GM23338 (cell line): ENCODE measurements at regions not wholly inside any gene's neighbourhood (a gene's known extent, or its start where the extent isn't known, plus 50 kb on each side); places are given as distances from the start of the nearest gene placed in this dataset.

Experiments used
- ATAC-seq: fragments of 200-7000 bp; cut with Tn5 transposase; 3 replicates; pipeline ENCODE4 v1.9.1; 2020
- DNase-seq: peaks from one replicate; pipeline ENCODE4 v3.0.0-alpha.2; 2015; ENCODE audit warnings: low spot score
- H2AFZ ChIP-seq: fragments of 200-600 bp; sonication (generic); 2 replicates; pipeline ENCODE4 v1.8.0; 2016; ENCODE audit warnings: antibody characterized with exemption, mild to moderate bottlenecking, moderate library complexity
- H3F3A ChIP-seq: fragments of 200-600 bp; sonication (generic); replicated peaks from 2 replicates; pipeline ENCODE4 v1.8.0; 2017; ENCODE audit warnings: antibody characterized with exemption, mixed run types, low read depth
- H3K27ac ChIP-seq: fragments of 200-600 bp; sonication (generic); 2 replicates; pipeline ENCODE4 v1.6.1; 2016; ENCODE audit warnings: low read depth
- H3K27me3 ChIP-seq: fragments of 200-600 bp; sonication (generic); 2 replicates; pipeline ENCODE4 v1.8.0; 2016; ENCODE audit warnings: mild to moderate bottlenecking, mixed run types, moderate library complexity; ENCODE audit not compliant: insufficient read depth
- H3K36me3 ChIP-seq: fragments of 200-600 bp; sonication (generic); 2 replicates; pipeline ENCODE4 v1.8.0; 2016; ENCODE audit warnings: mild to moderate bottlenecking; ENCODE audit not compliant: insufficient read depth
- H3K4me1 ChIP-seq: fragments of 200-600 bp; sonication (generic); 2 replicates; pipeline ENCODE4 v1.8.0; 2016; ENCODE audit warnings: mild to moderate bottlenecking, moderate library complexity; ENCODE audit not compliant: insufficient read depth
- H3K4me2 ChIP-seq: fragments of 200-600 bp; sonication (generic); 2 replicates; pipeline ENCODE4 v1.7.1; 2017; ENCODE audit warnings: mixed run types
- H3K4me3 ChIP-seq: fragments of 200-600 bp; sonication (generic); 2 replicates; pipeline ENCODE4 v1.6.1; 2016; ENCODE audit warnings: mixed run types
- H3K79me2 ChIP-seq: fragments of 200-600 bp; sonication (generic); replicated peaks from 2 replicates; pipeline ENCODE4 v1.8.0; 2017; ENCODE audit warnings: mild to moderate bottlenecking; ENCODE audit not compliant: insufficient read depth
- H3K9me2 ChIP-seq: fragments of 200-600 bp; sonication (generic); 2 replicates; pipeline ENCODE4 v1.8.0; 2017; ENCODE audit not compliant: insufficient read depth
- H4K20me1 ChIP-seq: fragments of 200-600 bp; sonication (generic); replicated peaks from 2 replicates; pipeline ENCODE4 v1.8.0; 2017; ENCODE audit warnings: mild to moderate bottlenecking; ENCODE audit not compliant: insufficient read depth
- H3K27ac Mint-ChIP-seq: 2 replicates; pipeline ENCODE4 v1.8.0; 2020; ENCODE audit warnings: inconsistent platforms, mild to moderate bottlenecking, moderate library complexity, mixed read lengths
- H3K27me3 Mint-ChIP-seq: 3 replicates; pipeline ENCODE4 v1.8.0; 2022; ENCODE audit warnings: low read depth, mild to moderate bottlenecking, moderate library complexity, mixed read lengths, inconsistent platforms; ENCODE audit not compliant: insufficient read depth, poor library complexity
- H3K36me3 Mint-ChIP-seq: 3 replicates; pipeline ENCODE4 v1.8.0; 2021; ENCODE audit warnings: low read depth, mild to moderate bottlenecking, inconsistent platforms, moderate library complexity, mixed read lengths
- H3K4me1 Mint-ChIP-seq: 3 replicates; pipeline ENCODE4 v1.8.0; 2020; ENCODE audit warnings: mild to moderate bottlenecking, inconsistent platforms, mixed read lengths
- H3K4me3 Mint-ChIP-seq: 3 replicates; pipeline ENCODE4 v1.8.0; 2021; ENCODE audit warnings: moderate library complexity, mild to moderate bottlenecking, inconsistent platforms, mixed read lengths
- H3K9me3 Mint-ChIP-seq: 3 replicates; pipeline ENCODE4 v1.8.0; 2020; ENCODE audit warnings: moderate library complexity, mild to moderate bottlenecking, inconsistent platforms, mixed read lengths
- CREB1 ChIP-seq: fragments of 250-450 bp; sonication (Bioruptor Pico); IDR thresholded peaks from 2 replicates; pipeline ENCODE4 v1.5.0; 2020; ENCODE audit warnings: low read depth, mild to moderate bottlenecking, moderate library complexity
- EZH2 ChIP-seq: fragments of 200-600 bp; sonication (generic); IDR thresholded peaks from one replicate; pipeline ENCODE4 v1.8.0; 2017; ENCODE audit warnings: antibody characterized with exemption, mild to moderate bottlenecking, low read depth; ENCODE audit not compliant: unreplicated experiment
- NANOG ChIP-seq: IDR thresholded peaks from 2 replicates; pipeline ENCODE4 v1.6.1; 2016; ENCODE audit warnings: antibody characterized with exemption, borderline replicate concordance
- POLR2AphosphoS5 ChIP-seq: IDR thresholded peaks from 2 replicates; pipeline ENCODE4 v1.6.1; 2016; ENCODE audit warnings: antibody characterized with exemption, low read depth
- REST ChIP-seq: IDR thresholded peaks from one replicate; pipeline ENCODE4 v1.6.1; 2018; ENCODE audit warnings: antibody characterized with exemption; ENCODE audit not compliant: unreplicated experiment
- STAT1 ChIP-seq: IDR thresholded peaks from one replicate; pipeline ENCODE4 v1.6.1; 2016; ENCODE audit warnings: antibody characterized with exemption; ENCODE audit not compliant: unreplicated experiment
- ZNF114 ChIP-seq: fragments of 250-450 bp; sonication (Bioruptor Pico); IDR thresholded peaks from 2 replicates; pipeline ENCODE4 v1.5.0; 2020; ENCODE audit warnings: mild to moderate bottlenecking, moderate library complexity
- ZNF331 ChIP-seq: fragments of 250-450 bp; sonication (Bioruptor Pico); IDR thresholded peaks from 2 replicates; pipeline ENCODE4 v1.5.0; 2020; ENCODE audit warnings: low read depth, mild to moderate bottlenecking, moderate library complexity
- ZNF462 ChIP-seq: fragments of 250-450 bp; sonication (Bioruptor Pico); IDR thresholded peaks from 2 replicates; pipeline ENCODE4 v1.5.0; 2020; ENCODE audit warnings: mild to moderate bottlenecking, moderate library complexity

GRCh38 chr22:22168190-22168940, 76.2 kb upstream of the VPREB1 start:
- Mint-ChIP-seq H3K4me3 (peak overlapping the region; percentile 47; the same call in 2 of the 3 replicates), H3K36me3 (no peaks in the 10 kb centered on the region), H3K27me3 (peaks cover 92% of the 10 kb centered on the region), H3K4me1 (no peaks in the 10 kb centered on the region), H3K9me3 (0 out of 3 replicates have a peak, but pooled peaks cover 4% of the 10 kb centered on the region), H3K27ac (no peak overlapping the region; the same call in 1 of the 2 replicates)
- H4K20me1 ChIP-seq, result no peaks in the 10 kb centered on the region; the same call in none of the 2 replicates
- no peak overlapping the region for H3K4me2 ChIP-seq
- H3K36me3 ChIP-seq, result no peaks in the 10 kb centered on the region
- peak overlapping the region; percentile 30; the same call in 1 of the 2 replicates for H2AFZ ChIP-seq
- no peaks in the 10 kb centered on the region for H3K79me2 ChIP-seq
- H3K9me2 ChIP-seq, result no peaks in the 10 kb centered on the region
- no peaks in the 10 kb centered on the region for H3F3A ChIP-seq
- no peak overlapping the region for H3K4me3 ChIP-seq
- peak; percentile 58; the same call in 2 of the 3 replicates for ATAC-seq
- peak; percentile 80 for DNase-seq
- H3K4me1 ChIP-seq, result no peaks in the 10 kb centered on the region
- peaks cover 100% of the 10 kb centered on the region for H3K27me3 ChIP-seq
- H3K27ac ChIP-seq, result no peak overlapping the region
- no peak for TF ChIP-seq ZNF462 (CRISPR knock-in tag)
- no peak for TF ChIP-seq ZNF331 (CRISPR knock-in tag)
- no peak for TF ChIP-seq POLR2AphosphoS5
- no peak for TF ChIP-seq REST
- no peak for TF ChIP-seq CREB1
- peak; percentile 56 for TF ChIP-seq EZH2
- no peak for TF ChIP-seq ZNF114
- TF ChIP-seq NANOG, result no peak
- TF ChIP-seq STAT1, result no peak
